Mammary epithelial cell (primary cell): ENCODE measurements at regions not wholly inside any gene's neighbourhood (a gene's known extent, or its start where the extent isn't known, plus 50 kb on each side); places are given as distances from the start of the nearest gene placed in this dataset.

Experiments used
- EZH2 ChIP-seq: IDR thresholded peaks from 2 replicates; pipeline ENCODE4 v1.6.1; 2012; ENCODE audit warnings: low read length, inconsistent platforms, borderline replicate concordance
- TF ChIP-seq, protein P1 (sequence below), 2 donors: IDR thresholded peaks in 1 of 2; conservative IDR thresholded peaks in 1 of 2; 2 replicates each; pipeline ENCODE4 v1.5.1; 2011 to 2012; ENCODE audit warnings: inconsistent platforms in 2 of 2, low read length in 2 of 2, mild to moderate bottlenecking in 2 of 2, control low read depth in 1 of 2, low read depth in 1 of 2; ENCODE audit not compliant: insufficient read depth in 1 of 2; ENCODE audit errors: extremely low read depth in 1 of 2

- TF ChIP-seq, protein P1, sequence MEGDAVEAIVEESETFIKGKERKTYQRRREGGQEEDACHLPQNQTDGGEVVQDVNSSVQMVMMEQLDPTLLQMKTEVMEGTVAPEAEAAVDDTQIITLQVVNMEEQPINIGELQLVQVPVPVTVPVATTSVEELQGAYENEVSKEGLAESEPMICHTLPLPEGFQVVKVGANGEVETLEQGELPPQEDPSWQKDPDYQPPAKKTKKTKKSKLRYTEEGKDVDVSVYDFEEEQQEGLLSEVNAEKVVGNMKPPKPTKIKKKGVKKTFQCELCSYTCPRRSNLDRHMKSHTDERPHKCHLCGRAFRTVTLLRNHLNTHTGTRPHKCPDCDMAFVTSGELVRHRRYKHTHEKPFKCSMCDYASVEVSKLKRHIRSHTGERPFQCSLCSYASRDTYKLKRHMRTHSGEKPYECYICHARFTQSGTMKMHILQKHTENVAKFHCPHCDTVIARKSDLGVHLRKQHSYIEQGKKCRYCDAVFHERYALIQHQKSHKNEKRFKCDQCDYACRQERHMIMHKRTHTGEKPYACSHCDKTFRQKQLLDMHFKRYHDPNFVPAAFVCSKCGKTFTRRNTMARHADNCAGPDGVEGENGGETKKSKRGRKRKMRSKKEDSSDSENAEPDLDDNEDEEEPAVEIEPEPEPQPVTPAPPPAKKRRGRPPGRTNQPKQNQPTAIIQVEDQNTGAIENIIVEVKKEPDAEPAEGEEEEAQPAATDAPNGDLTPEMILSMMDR (conservative IDR thresholded peaks at IDR 0.05 in 1 of 2, IDR thresholded peaks at IDR 0.05 in 1 of 2; ENCODE audit: extremely low read depth in 1 of 2, insufficient read depth in 1 of 2, low read depth in 1 of 2, low read length in 2 of 2), result no peak
- no peak for TF ChIP-seq EZH2
These were observed 123.6 kb upstream of the JUN start for GRCh38 chr1:58907398-58907797.
